ENCODE measurements at regions not wholly inside any gene's neighbourhood (a gene's known extent, or its start where the extent isn't known, plus 50 kb on each side); places are given as distances from the start of the nearest gene placed in this dataset.

- ATAC-seq (ENCODE audit: low read depth) (no peak), DNase-seq (no peak)
- CTCF ChIA-PET = no interaction called here
- no peaks in the 10 kb centered on the region for H3K36me3 Mint-ChIP-seq (ENCODE audit: low read depth)
- H3K4me3 Mint-ChIP-seq = peak overlapping the region; percentile 70
- intact Hi-C loops (cut with micrococcal nuclease) = loop anchor here (2.0 to 10.0 kb wide), 7 partner anchors 54 to 1876 kb away; partner anchors contain the start of gene TLE1
- peak overlapping the region; percentile 72 for H3K27ac Mint-ChIP-seq
- H3K4me1 Mint-ChIP-seq = peaks cover 70% of the 10 kb centered on the region
- TF ChIP-seq CTCF (IDR thresholded peaks at IDR 0.05) = no peak
- no peaks in the 10 kb centered on the region for H3K27me3 Mint-ChIP-seq
- POLR2A ChIA-PET = interaction anchor here (1.4 to 1.6 kb wide), 2 partner anchors 70 to 241 kb away, joined by 3 to 14 read pairs; partner anchors contain the start of gene TLE4
- H3K9me3 Mint-ChIP-seq = no peaks in the 10 kb centered on the region
Observed at GRCh38 chr9:79813258-79813638, 241.5 kb downstream of the TLE4 start.

- Mint-ChIP-seq H3K36me3 (ENCODE audit: low read depth) (no peaks in the 10 kb centered on the region), H3K27me3 (no peaks in the 10 kb centered on the region), H3K9me3 (no peaks in the 10 kb centered on the region), H3K27ac (peak overlapping the region; percentile 72), H3K4me1 (peaks cover 65% of the 10 kb centered on the region), H3K4me3 (peak overlapping the region; percentile 70)
- intact Hi-C loops (cut with micrococcal nuclease) = loop anchor here (1.0 to 10.0 kb wide), 11 partner anchors 22 to 1876 kb away; partner anchors contain the start of genes TLE1 and TLE4
- no peak for TF ChIP-seq CTCF (IDR thresholded peaks at IDR 0.05)
- CTCF ChIA-PET = no interaction called here
- POLR2A ChIA-PET = interaction anchor here (0.6 to 1.6 kb wide), 9 partner anchors 26 to 419 kb away, joined by 3 to 14 read pairs (median 3); partner anchors contain the start of gene TLE4
- DNase-seq = no peak
- peak; percentile 83 for ATAC-seq (ENCODE audit: low read depth)
Observed at GRCh38 chr9:79812507-79813257, 240.9 kb downstream of the TLE4 start.

GRCh38 chr9:79812099-79812498 is 240.3 kb downstream of the TLE4 start:
- intact Hi-C loops (cut with micrococcal nuclease) = loop anchor here (1.0 to 10.0 kb wide), 11 partner anchors 22 to 1877 kb away; partner anchors contain the start of genes TLE1 and TLE4
- Mint-ChIP-seq H3K4me1 (peaks cover 59% of the 10 kb centered on the region), H3K4me3 (peak overlapping the region; percentile 70), H3K9me3 (no peaks in the 10 kb centered on the region), H3K27me3 (no peaks in the 10 kb centered on the region), H3K27ac (peak overlapping the region; percentile 72), H3K36me3 (ENCODE audit: low read depth) (no peaks in the 10 kb centered on the region)
- CTCF ChIA-PET = no interaction called here
- no peak for TF ChIP-seq CTCF (IDR thresholded peaks at IDR 0.05)
- ATAC-seq (ENCODE audit: low read depth) (peak; percentile 23), DNase-seq (no peak)
- POLR2A ChIA-PET = interaction anchor here (0.6 to 1.6 kb wide), 7 partner anchors 26 to 420 kb away, joined by 3 to 14 read pairs (median 3); partner anchors contain the start of gene TLE4

- Mint-ChIP-seq H3K9me3 (no peaks in the 10 kb centered on the region), H3K4me3 (no peak overlapping the region), H3K4me1 (peaks cover 45% of the 10 kb centered on the region), H3K27me3 (no peaks in the 10 kb centered on the region), H3K36me3 (ENCODE audit: low read depth) (no peaks in the 10 kb centered on the region), H3K27ac (no peak overlapping the region)
- no peak for TF ChIP-seq CTCF (IDR thresholded peaks at IDR 0.05)
- CTCF ChIA-PET = no interaction called here
- DNase-seq (no peak), ATAC-seq (ENCODE audit: low read depth) (no peak)
- POLR2A ChIA-PET = interaction anchor here (1.0 kb wide), 1 partner anchor 238 kb away, joined by 3 read pairs; the partner anchor contains the start of gene TLE4
- intact Hi-C loops (cut with micrococcal nuclease) = loop anchor here (5.0 to 10.0 kb wide), 5 partner anchors 137 to 1847 kb away; no protein-coding TSS in a partner anchor
Observed at GRCh38 chr9:79809931-79810330, 238.2 kb downstream of the TLE4 start.

GRCh38 chr9:79809316-79809876 is 237.6 kb downstream of the TLE4 start:
- Mint-ChIP-seq H3K4me3 (no peak overlapping the region), H3K27me3 (no peaks in the 10 kb centered on the region), H3K36me3 (ENCODE audit: low read depth) (no peaks in the 10 kb centered on the region), H3K9me3 (no peaks in the 10 kb centered on the region), H3K4me1 (peaks cover 40% of the 10 kb centered on the region), H3K27ac (no peak overlapping the region)
- ATAC-seq (ENCODE audit: low read depth) (no peak), DNase-seq (no peak)
- no peak for TF ChIP-seq CTCF (IDR thresholded peaks at IDR 0.05)
- ChIA-PET CTCF (no interaction called here), POLR2A (interaction anchor here (1.0 kb wide), 1 partner anchor 238 kb away, joined by 3 read pairs; the partner anchor contains the start of gene TLE4)
- intact Hi-C loops (cut with micrococcal nuclease) = no loop called here

All from activated B cell treated with CpG ODN at 0.5 μM for 24 hours (primary cell).